ENCODE measurements at regions not wholly inside any gene's neighbourhood (a gene's known extent, or its start where the extent isn't known, plus 50 kb on each side); places are given as distances from the start of the nearest gene placed in this dataset.

DNA sequence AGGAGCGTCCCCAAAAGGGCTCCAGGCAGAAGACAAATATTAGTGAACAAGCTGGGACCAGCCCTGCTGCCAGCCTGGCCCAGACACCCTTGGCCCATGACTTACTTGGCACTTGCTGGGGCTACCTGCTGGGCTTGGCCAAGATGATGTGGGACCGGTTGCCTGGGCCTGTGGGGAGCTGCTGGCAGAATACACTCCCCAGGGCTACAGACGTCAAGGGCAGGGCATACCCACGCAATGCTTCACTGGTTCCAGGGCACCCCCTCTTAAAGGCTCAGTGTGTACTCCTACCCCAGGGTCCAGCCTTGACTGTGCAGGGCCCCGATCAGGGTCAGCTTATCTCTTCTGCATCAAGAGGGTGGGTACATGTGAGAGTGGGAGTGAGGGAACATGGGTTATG, 106.5 kb upstream of the SLC2A1 start:
- DNase-seq = no peak

DNA sequence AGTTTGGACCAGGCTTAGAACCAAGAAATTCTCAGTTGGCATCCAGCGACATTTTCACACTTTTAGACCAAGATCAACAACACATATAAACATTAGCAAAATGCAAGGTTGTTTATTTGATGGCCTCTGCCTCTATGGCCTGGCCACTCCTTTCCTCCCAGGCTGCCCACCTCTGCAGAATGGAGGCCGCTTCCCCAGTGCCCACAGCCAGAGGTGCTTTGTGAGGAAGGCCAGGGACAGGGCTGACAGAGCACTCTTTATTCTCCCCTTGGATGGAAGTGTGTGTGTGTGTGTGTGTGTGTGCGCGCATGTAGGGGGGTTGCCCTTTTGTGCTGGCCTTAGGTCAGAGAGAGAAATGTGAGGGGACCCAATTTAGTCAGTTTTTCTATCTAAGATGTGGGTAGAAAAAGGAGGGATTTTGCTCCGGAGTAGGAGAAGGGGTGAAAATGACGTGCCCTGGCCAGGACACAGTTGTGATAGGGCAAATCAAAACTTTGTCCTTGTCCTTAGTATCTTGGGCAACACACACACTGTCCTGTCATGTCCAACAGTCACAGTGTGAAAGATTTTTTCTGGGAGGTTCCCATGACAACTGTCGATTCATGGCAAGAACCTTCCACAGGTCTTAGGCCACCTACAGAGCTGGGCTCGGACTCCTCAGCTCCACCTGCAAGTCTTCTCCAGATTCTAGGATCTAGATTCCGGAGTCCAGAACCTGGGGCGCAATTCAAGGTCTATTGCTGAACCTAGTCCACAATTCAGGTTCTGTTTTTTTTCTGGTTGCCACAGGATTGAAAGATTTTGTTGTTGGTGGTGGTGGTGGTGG, 104.9 kb upstream of the SLC2A1 start:
- no peak for DNase-seq

DNA sequence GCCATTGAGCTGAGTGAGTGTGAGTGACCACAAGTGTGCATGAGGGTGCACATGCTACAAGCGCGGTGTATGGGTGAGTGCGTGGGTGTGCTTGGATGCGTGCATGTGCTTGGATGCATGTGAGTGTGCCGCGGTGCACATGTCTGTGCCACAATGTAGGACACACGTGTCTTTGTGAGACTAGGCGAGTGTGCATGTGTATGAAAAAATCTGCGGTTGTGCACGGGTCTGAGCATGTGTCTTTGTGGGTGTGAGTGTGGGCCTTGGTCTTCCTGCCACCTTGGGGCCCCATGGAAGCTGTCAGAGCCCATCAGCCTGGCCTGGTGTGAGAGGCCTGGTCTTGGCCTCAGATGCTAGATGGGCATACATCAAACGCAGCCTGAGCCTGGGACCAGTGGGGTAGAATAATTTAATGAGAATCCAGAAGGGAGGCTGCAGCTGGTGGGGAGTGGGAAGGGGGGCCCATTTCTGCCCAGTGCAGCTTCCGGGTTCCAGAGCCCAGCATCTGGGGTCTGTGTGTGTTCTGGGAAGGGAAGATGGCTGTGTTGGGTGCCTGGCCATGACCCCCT, 103.9 kb upstream of the SLC2A1 start:
- DNase-seq = no peak

DNA sequence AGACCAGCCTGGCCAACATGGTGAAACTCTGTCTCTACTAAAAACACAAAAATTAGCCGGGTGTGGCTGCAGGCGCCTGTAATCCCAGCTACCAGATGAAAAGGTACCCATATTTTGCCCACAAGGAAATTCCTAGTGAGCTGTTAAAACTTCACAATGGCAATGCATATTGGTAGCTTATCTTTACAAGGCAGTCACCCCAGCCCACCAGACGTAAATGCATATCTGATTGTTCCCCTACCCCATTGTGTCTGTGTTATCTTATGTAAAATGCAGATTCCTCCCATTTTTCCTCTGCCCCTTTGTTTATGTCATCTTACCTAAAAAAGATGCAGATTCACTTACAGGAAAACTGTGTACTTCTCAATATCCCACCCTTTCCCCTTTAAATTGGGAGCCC, 103.1 kb upstream of the SLC2A1 start:
- no peak for DNase-seq

DNA sequence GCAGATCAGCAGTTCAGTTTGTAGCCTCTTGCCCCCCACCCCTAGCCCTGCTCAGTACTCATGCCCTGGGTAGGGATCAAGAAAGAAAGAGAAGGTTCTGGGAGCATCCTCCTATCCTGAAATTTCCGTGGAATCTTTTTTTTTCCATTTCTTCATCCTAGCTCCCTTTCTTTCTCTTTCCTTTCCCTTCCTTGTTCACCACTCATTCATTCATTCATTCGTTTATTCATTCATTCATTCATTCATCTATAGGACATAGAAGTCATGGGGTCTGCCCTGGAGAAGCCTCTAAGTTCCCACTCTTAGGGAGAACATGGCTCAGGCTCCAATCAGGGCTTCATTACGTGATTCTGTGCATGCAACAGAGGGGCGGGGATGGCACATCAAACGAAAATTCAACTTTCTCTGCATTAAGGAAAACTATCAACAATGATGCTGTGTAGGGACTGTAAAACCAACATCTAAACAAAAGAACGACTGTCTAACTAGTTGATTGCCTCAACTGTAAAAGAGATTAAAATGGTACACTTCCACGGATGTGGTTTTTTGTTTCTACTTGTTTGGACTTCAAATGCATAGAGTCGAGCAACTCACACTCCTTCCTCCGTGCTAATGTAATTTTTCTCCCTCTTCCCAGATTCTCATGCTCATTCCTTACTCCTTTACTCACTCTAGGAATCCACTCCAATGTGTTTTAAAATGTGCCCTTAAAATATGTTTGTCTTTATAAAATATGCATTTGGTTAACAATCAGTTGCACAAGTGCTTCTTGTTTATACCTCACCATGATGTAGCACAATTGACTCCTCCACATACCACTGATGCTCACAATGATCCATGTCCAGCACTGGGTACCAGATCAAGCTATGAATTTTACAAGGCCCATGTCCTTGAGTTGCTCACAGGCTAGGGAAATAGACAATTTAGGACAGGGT, 101.2 kb upstream of the SLC2A1 start:
- no peak for DNase-seq

DNA sequence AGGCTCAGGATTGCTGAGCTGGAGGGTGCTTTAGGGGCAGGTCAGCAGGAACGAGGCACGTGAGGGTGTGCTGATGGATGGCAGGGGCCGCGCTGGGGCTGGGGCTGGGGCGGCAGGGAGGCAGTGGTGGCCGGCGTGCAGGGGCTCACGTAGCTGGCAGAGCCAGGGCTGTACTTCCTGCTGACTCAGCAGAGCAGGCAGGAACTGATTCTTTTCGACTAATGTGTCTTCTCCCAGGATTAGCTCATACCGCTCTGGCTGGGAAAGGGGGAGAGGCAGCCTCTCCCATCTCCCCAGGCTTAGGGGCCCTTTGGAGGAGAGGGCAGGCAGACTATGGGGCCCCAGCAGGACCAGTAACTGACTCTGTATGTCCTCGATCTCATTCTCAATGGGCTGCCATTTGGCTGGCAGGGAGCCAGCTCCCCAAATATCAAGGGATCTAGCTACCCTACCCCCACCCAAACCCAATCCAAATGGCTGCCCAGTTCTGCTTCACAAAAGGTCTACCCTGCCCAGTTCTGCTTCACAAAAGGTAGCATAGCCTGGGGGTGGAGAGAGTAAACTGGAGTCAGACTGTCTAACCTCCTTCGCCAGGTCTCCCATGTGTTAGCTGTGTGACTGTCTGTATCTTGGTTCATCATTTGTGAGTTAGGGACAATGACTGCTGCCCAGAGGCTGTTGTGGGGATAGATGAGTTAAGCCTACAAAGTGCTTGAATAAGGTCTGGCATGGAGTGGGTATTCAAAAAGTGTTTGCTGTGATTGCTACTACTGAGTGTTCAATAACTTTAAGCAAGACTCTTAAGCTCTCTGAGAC, 100.1 kb upstream of the SLC2A1 start:
- DNase-seq = no peak

DNA sequence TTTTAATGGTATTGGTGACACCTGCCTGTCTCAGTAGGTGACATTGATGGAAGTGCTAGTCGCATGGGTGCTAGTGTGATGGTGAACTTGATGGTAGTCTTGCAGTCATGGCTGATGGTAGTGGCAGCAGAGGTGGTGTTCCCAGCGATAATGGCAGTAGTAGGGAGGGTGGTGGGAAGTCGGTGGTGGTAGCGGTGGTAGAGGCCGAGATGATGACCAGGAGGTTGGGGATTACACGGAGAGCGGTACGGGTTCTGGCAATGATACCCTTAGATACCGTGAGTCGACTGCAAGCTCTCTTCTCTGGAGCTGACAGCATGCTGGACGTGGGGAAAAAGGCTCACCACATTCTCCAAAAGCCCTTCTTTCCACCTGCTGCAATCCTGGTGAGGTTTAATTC, 99.4 kb upstream of the SLC2A1 start:
- DNase-seq = no peak

DNA sequence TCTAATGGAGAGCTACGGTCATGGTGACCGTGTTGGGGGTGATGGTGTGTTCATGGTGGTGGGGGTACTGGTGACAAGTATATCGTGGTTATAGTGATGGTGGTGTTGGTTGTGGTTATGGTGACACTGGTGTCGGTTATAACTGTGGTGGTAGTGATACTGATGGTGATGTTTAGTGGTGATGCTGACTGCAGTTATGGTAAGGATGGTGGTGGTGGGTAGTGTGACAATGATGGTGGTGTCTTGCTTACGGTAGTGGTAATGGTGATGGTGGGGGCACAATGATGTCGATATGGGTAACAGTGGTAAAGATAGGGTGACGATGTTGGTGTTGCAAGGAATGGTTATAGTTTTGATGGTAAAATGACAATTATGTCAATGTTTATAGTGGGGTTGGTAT, 98.9 kb upstream of the SLC2A1 start:
- no peak for DNase-seq

DNA sequence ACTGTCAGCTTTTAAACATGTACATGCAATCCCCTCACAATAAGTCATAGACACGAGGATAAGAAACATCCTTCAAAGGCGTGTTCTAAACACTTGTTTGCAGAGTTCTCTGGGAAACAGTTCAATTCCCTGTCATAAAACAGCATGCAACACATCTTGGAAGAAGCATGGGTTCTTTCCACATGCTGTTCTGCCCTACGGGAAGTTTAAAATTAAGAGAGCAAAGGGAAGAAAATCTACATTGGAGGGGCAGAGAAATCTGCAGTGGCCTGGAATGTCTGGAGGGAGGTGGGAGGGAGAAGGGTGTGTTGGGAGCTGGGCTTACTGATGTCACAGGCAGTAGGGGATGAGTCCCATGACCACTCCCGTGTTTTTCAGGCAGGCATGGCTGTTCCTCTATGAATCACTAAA, 98.3 kb upstream of the SLC2A1 start:
- no peak for DNase-seq

DNA sequence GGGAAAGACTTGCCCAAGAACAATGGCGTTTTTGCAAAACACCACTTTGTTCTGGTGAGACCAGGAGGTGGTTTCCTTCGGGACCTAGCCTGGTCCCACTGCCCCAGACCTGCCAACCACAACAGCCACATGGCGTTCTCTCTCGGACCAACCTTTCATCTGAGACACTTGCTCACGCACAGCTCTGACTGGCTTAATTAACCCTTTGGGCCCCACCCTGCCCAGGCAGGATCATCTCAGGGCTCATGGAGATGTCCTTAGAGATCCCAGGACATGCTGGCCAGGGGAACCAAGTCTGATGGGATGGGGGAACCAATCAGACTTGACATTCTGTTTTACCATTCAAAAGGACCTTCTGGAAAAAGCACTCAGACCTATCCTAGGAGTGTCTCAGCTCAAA, 97.8 kb upstream of the SLC2A1 start:
- DNase-seq = no peak

DNA sequence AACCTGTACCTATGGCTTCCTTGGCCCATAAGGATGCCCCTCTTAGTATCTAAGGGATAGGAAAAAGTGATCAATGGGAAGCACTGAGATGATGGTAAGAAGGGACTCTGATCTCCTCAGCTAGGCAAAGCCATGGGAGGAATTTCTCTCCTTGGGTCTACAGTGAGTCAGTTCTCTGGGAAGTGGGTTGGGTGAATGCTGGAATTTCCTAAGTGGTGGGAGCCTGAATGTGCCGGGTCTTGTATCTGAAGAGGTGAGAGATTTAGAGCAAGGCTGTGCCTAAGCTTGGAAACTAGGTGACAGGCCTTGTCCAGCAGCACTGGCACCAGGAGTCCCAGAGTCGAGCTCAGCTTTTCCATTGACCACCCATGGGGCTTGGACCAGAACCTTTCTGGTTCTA, 96.3 kb upstream of the SLC2A1 start:
- DNase-seq = no peak

DNA sequence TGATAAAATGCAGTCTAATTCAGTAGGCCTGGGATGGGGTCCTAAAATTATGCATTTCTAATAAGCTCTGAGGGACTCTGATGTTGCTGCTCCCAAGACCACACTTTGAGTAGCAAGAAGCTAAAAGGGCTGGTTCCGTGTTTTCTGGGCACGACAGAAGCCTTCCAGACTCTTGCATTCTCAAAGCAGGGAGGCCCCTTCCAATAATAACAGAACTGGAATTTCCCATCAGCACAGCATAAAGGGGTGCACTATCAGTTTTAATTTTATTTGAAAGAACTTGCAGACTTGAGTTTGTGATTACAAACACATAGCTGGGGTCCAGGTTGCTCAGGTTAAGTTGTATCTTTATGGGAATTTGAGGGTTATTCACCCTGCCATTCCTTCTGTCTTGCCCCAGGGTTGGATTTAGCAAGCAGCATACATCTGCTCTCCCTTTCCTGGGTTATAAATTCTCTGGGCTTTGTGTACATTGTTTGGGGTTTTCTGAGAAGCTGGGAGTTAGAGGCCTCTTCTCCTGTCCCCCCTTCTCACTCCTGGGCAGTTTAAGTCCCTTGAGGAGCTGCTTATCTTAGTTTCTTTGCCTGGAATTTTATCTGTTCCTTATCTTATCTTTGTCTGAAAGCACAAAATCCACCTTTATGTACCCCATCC, 94.2 kb upstream of the SLC2A1 start:
- DNase-seq = no peak

DNA sequence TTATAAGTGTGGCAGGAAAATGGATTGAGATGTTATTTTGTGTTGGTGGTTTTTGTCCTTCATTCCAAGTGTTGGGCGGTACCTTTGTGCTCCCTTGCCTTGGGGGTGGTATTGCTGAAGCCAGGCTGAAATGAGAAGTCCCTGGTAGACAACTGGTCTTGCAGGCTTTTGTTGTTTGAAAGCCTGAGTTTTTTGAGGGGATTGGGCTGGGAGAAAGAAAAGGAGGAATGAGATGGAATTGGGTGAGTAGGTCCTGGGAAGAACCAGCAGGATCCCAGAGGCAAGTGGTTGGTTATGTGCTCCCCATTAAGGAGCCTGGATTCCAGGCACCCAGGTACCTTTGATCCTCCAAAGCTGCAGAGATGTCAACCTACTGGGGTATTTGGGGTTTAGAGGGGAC, 93.7 kb upstream of the SLC2A1 start:
- DNase-seq = no peak

DNA sequence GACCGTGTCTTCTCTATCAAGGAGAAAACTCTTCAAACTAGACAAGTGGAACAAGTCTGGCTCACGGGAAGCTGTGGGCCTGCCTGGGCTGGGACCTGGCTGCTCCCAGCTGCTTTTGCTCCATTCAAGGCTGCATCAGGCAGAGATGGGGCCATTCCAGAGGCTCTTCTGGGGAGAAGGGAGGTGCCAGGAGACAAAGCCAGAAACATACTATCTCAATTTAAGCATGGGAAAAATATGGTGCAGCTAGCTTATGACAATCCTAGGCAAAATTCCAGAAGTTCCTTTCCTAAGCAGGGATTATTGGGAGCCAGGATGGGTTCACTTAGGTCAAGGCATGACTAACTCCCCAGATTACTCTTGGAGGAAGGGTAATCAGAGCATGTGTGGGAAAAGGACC, 90.8 kb upstream of the SLC2A1 start:
- DNase-seq = no peak

DNA sequence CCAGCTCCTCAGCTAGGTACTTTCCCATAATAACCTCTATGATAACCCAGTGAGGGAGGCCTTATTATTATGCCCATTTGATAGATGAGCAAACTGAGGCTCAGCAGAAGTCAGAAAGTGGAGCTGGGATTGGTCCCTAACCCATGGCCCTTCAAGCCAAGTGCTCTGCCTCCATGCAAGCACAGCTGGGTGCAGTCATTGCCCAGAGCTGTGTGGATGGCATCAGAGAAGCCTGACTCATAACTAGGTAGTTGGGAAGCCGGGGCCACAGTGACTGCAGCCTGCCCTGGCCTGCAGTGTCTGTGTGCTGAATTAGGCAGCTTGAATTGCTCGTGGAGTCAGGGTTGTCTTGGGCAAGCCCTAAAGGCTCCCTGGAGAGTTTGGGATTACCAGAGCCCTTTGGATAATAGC, 89.9 kb upstream of the SLC2A1 start:
- no peak for DNase-seq

DNA sequence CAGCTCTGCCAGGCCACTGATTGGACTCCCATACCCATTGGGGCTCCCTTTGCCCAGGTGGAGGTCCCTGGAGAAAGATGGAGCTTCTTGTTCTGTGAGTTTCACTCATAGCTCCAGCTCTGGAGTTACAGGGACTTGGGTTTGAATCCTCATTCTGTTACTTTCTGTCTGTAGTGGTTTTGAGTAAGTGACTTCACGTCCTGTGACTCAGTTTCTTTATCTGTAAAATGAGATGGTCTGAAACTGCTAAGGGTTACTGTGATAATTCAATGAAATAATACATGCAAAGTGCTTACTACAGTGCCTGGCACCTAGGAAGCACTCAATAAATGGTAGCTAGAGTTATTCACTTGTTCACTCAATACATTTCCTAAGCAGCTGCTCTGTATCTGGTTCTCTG, 88.5 kb upstream of the SLC2A1 start:
- DNase-seq = no peak

DNA sequence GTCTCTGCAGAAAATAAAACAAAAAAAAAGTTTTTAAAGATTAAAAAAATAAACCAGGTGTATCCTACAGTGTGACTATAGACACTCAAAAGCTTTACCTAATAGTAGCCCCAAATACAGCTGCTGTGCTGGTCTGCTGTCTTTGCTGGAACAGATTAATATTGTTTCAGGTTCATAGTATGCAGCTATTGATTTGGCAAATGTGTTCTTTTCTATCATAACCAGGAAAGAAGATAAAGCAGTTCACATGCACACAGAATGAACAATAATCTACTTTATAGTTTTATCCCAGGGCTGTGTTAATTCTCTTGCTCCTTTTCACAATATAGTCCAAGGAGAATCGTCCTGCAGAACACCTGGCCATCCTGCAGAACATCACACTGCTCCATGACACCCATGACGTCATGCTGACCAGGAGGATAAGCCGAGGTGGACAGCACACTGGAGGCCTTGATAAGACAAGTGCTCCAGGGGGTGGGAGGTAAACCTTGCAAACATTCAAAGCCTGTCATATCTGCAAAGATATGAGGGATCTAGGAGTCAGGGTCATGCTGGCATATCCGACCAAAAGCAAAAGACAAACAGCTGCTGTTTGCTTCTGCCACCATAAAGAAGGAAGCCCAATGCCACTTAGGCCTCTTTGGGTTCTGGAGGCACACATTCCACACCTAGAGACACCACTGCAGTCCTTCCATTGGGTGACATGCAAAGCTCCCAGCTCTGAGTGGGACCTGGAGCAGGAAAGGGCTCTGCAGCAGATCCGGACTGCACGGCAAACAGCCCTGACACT, 86.1 kb upstream of the SLC2A1 start:
- DNase-seq = no peak

DNA sequence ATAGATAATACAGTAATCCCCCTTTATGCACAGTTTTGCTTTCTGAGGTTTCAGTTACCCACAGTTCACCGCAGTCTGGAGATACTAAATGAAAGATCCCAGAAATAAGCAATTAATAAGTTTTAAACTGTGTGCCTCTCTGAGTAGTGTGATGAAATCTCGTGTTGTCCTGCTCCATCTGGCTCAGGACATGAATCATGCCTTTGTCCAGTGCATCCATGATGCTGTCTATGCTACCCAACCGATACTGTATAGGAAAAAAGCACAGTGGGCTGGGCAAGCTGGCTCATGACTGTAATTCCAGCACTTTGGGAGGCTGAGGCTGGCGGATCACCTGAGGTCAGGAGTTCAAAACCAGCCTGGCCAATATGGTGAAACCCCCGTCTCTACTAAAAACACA, 85.0 kb upstream of the SLC2A1 start:
- DNase-seq = no peak

DNA sequence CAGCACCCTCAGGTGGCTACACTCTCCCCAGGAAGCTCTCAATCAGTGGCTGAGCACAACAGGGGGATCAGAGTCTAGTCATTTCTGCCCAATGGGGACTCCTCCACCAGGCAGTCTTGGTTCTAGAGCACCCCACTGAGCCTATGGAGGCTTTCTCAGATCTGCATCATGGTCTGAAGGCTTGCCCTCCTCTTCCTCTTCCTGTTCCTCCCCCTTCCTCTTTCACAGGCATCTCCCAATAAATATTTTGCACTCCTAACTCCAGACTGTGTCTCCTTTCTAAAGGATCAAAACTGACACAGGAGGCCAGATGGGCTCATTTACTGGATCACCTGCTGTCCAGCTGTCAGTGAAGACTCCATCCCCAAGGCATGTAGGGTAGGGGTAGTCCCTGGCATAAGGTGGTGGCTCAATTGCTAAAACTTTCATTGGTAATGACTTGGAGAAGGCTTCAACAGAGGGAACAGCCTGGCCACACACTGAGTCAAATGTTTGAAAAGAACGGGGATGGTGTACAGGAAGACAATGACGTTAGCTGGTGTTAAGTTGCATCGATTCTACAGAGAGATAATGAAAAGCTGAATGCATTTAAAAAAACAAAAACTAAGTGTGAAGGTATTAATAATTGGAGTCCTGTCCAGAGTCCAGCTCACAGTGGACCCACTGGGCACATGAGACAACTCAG, 84.2 kb upstream of the SLC2A1 start:
- DNase-seq = no peak

DNA sequence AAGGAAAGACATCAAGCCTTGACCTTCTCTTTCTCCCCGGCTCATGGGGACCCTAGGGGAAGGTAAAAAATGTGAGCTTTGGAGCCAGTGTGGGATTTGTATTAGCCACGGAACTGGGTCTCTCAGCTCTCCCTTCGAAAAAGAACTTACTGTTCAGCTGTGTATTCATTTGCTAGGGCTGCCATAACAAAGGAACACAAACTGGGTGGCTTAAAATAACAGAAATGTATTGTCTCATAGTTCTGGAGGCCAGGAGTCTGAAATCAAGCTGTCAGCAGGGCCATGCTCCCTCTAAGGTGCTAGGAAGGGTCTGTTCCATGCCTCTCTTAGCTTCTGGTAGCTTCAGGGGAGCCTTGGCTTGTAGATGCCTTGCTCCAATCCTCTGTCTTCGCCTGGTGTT, 83.5 kb upstream of the SLC2A1 start:
- no peak for DNase-seq

DNA sequence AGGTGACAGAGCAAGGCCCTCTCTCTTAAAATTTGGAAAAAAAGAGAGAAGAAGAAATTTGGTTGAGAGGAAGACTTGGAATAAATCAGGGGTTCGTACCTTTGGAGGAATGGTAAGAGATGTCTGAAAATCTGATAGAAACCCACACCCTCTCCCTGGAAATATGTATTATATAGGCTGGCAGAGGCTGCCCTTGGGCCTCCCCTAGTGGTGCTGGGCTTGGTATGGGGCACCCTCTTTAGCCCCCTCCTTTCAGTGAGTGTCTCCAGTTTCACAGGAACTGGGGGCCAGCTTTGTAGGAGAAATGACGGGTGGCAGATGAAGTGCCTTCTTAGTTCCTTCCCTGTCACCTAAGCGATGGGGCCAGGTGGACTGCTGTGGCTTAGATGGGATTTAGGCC, 82.9 kb upstream of the SLC2A1 start:
- no peak for DNase-seq

All from activated naive CD4-positive, alpha-beta T cell treated with Interleukin-2 at 50 U/mL for 16 hours (primary cell).